A549 (cell line): ENCODE measurements at regions not wholly inside any gene's neighbourhood (a gene's known extent, or its start where the extent isn't known, plus 50 kb on each side); places are given as distances from the start of the nearest gene placed in this dataset.

Experiments
- ATAC-seq, 2 experiments: fragments of 200-7000 bp in 1 of 2; fragments of >200 bp in 1 of 2; cut with Nextera tagmentation in 1 of 2; cut with Tn5 transposase in 1 of 2; 3 replicates each; pipeline versions ENCODE4 v1.8.0 to v1.9.1; 2018 to 2020; ENCODE audit warnings: mild to moderate bottlenecking in 1 of 2, moderate library complexity in 1 of 2
- CTCF ChIA-PET: fragments of 300-600 bp; sonication (Branson Sonifier 250); formaldehyde crosslinking; extraction: SDS; loops from one replicate; lab custom pipeline; 2021; ENCODE audit warnings: antibody characterized with exemption, inconsistent platforms; lab: Yijun Ruan, JAX
- POLR2A ChIA-PET: fragments of 350-600 bp; formaldehyde crosslinking; extraction: SDS; loops from one replicate; lab custom pipeline; 2021; ENCODE audit warnings: antibody characterized with exemption, inconsistent platforms; lab: Yijun Ruan, JAX
- DNase-seq, 2 experiments: peaks; one replicate each; pipeline versions ENCODE4 v3.0.0 to v3.0.0-alpha.2; 2011 to 2016; ENCODE audit warnings: low read depth in 1 of 2, low spot score in 1 of 2
- FAIRE-seq: peaks from 2 replicates; lab custom pipeline; 2011; peaks lifted over from hg19 to GRCh38; lab: Jason Lieb, UNC
- H3K27ac ChIP-seq, 2 experiments: fragments of >200 bp; sonication (Bioruptor Twin); formaldehyde crosslinking; 3 replicates each; pipeline ENCODE4 v1.5.1; 2016 to 2017
- H3K4me1 ChIP-seq: fragments of >200 bp; sonication (Bioruptor Twin); formaldehyde crosslinking; 3 replicates; pipeline ENCODE4 v1.6.1; 2016
- H3K4me2 ChIP-seq: fragments of >200 bp; sonication (Bioruptor Twin); formaldehyde crosslinking; 3 replicates; pipeline ENCODE4 v1.6.1; 2016
- H3K4me3 ChIP-seq: fragments of >200 bp; sonication (Bioruptor Twin); formaldehyde crosslinking; 3 replicates; pipeline ENCODE4 v1.5.1; 2016
- H3K9me3 ChIP-seq: fragments of >200 bp; sonication (Bioruptor Twin); formaldehyde crosslinking; 3 replicates; pipeline ENCODE4 v1.6.1; 2016
- CHD2 ChIP-seq: fragments of 150-350 bp; IDR thresholded peaks from 2 replicates; pipeline ENCODE4 v1.6.1; 2014; ENCODE audit warnings: low read length; ENCODE audit not compliant: partially characterized antibody
- CTCF ChIP-seq: fragments of >200 bp; sonication (Bioruptor Twin); formaldehyde crosslinking; IDR thresholded peaks from 3 replicates; pipeline ENCODE4 v1.5.1; 2016
- EHF ChIP-seq: fragments of 250-450 bp; sonication (Bioruptor Pico); IDR thresholded peaks from 2 replicates; pipeline ENCODE4 v1.5.0; 2020; ENCODE audit warnings: mild to moderate bottlenecking
- EP300 ChIP-seq, 2 experiments: fragments of >200 bp; sonication (Bioruptor Twin); formaldehyde crosslinking; IDR thresholded peaks; 2 replicates in 1 of 2; 3 replicates in 1 of 2; pipeline ENCODE4 v1.6.1; 2016 to 2017
- FOSB ChIP-seq: fragments of 250-450 bp; sonication (Bioruptor Pico); IDR thresholded peaks from 2 replicates; pipeline ENCODE4 v1.5.0; 2020; ENCODE audit warnings: mild to moderate bottlenecking, moderate library complexity
- FOSL2 ChIP-seq, 2 experiments: fragments of 450-650 bp in 1 of 2; fragments of >200 bp in 1 of 2; sonication (Bioruptor Twin) in 1 of 2; formaldehyde crosslinking; IDR thresholded peaks; 2 replicates each; pipeline versions ENCODE4 v1.5.0 to v1.6.1; 2016 to 2020; ENCODE audit warnings: mild to moderate bottlenecking in 1 of 2, moderate library complexity in 1 of 2
- HEYL ChIP-seq: fragments of 250-450 bp; sonication (Bioruptor Pico); IDR thresholded peaks from 2 replicates; pipeline ENCODE4 v1.8.0; 2021; ENCODE audit warnings: mild to moderate bottlenecking, moderate library complexity
- JUN ChIP-seq, 2 experiments: fragments of >200 bp; sonication (Bioruptor Twin); formaldehyde crosslinking; IDR thresholded peaks; 2 replicates in 1 of 2; 3 replicates in 1 of 2; pipeline ENCODE4 v1.6.1; 2016 to 2017
- KDM1A ChIP-seq: fragments of 200-600 bp; sonication (generic); IDR thresholded peaks from 2 replicates; pipeline ENCODE4 v1.6.1; 2016; ENCODE audit warnings: low read depth, mild to moderate bottlenecking
- MAZ ChIP-seq: fragments of 150-350 bp; IDR thresholded peaks from 2 replicates; pipeline ENCODE4 v1.6.1; 2014; ENCODE audit warnings: antibody characterized with exemption, low read depth, low read length, borderline replicate concordance
- MYC ChIP-seq: IDR thresholded peaks from 2 replicates; pipeline ENCODE4 v1.6.1; 2012; ENCODE audit warnings: mild to moderate bottlenecking, inconsistent platforms, low read length, improper control_type of control experiment, borderline replicate concordance
- NFE2L2 ChIP-seq: fragments of 150-350 bp; conservative IDR thresholded peaks from 2 replicates; pipeline ENCODE4 v1.6.1; 2014; ENCODE audit warnings: low read length
- RCOR1 ChIP-seq: fragments of 150-350 bp; IDR thresholded peaks from 2 replicates; pipeline ENCODE4 v1.6.1; 2014; ENCODE audit warnings: antibody characterized with exemption, low read length, low read depth
- RFX5 ChIP-seq: fragments of 450-650 bp; IDR thresholded peaks from 2 replicates; pipeline ENCODE4 v1.7.1; 2014; ENCODE audit warnings: antibody characterized with exemption, mild to moderate bottlenecking, moderate library complexity
- SREBF2 ChIP-seq: fragments of 450-650 bp; IDR thresholded peaks from 2 replicates; pipeline ENCODE4 v1.6.1; 2014; ENCODE audit warnings: mild to moderate bottlenecking, moderate library complexity
- USF2 ChIP-seq: fragments of 450-650 bp; IDR thresholded peaks from 2 replicates; pipeline ENCODE4 v1.6.1; 2014; ENCODE audit warnings: antibody characterized with exemption
- WGBS: methylation state at CpG from one replicate; pipeline ENCODE4 v1.1.6; 2017; ENCODE audit errors: missing lambda C conversion rate; 5-methylcytosine and 5-hydroxymethylcytosine counted together
- TF ChIP-seq, protein P1 (sequence below): IDR thresholded peaks from 2 replicates; pipeline ENCODE4 v1.6.1; 2012

- H3K27ac ChIP-seq: no peak overlapping the region
- DNase-seq: no peak
- WGBS: 20% methylated on average over 1 of the region's 5 CpGs
- H3K9me3 ChIP-seq: no peaks in the 10 kb centered on the region
- FAIRE-seq: no peak
- POLR2A ChIA-PET: no interaction called here
- no peak for TF ChIP-seq USF2
- TF ChIP-seq JUN (IDR thresholded peaks at IDR 0.05): no peak
- no peak for TF ChIP-seq RCOR1
- TF ChIP-seq, protein P1, sequence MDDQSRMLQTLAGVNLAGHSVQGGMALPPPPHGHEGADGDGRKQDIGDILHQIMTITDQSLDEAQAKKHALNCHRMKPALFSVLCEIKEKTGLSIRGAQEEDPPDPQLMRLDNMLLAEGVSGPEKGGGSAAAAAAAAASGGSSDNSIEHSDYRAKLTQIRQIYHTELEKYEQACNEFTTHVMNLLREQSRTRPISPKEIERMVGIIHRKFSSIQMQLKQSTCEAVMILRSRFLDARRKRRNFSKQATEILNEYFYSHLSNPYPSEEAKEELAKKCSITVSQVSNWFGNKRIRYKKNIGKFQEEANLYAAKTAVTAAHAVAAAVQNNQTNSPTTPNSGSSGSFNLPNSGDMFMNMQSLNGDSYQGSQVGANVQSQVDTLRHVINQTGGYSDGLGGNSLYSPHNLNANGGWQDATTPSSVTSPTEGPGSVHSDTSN: no peak
- no peak overlapping the region for H3K4me3 ChIP-seq
- CTCF ChIA-PET: no interaction called here
- H3K4me1 ChIP-seq: no peaks in the 10 kb centered on the region
- ATAC-seq: no peak
- no peak overlapping the region for H3K4me2 ChIP-seq
These were observed 1142.1 kb upstream of the PRMT6 start for GRCh38 chr1:105914403-105914802.

DNA sequence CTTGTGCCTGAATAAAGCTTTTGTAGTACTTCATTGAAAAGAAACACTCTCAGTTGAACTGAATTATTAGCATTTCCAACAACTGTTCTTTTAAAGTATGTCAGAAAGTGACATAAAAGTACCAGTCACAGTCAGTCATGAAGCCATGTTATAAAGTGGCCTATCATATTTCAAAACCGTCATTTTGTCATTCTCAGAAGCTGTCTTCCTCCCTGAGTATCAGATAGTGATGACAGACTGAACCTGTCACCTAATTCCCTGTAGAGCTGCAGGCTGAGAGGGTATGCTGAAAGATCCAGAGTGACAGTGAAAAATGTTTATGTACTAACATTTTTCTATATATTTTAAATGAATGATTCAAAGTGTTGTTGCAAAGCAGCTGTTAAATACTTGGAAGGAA is 1121.7 kb upstream of the PRMT6 start:
- no peaks in the 10 kb centered on the region for H3K4me1 ChIP-seq
- ChIA-PET CTCF (no interaction called here), POLR2A (no interaction called here)
- DNase-seq (no peak), FAIRE-seq (no peak), ATAC-seq (no peak)
- no peaks in the 10 kb centered on the region for H3K9me3 ChIP-seq
- no peak overlapping the region for H3K27ac ChIP-seq
- 8% methylated on average over 1 of the region's 1 CpG for WGBS
- no peak for TF ChIP-seq FOSB
- TF ChIP-seq EHF (CRISPR knock-in tag): no peak
- no peak for TF ChIP-seq KDM1A
- no peak for TF ChIP-seq RFX5
- TF ChIP-seq MAZ: no peak
- H3K4me2 ChIP-seq: no peak overlapping the region
- no peak overlapping the region for H3K4me3 ChIP-seq

- DNase-seq (no peak), FAIRE-seq (no peak), ATAC-seq (no peak)
- no peaks in the 10 kb centered on the region; the same call in 2 of the 3 replicates for H3K9me3 ChIP-seq
- POLR2A ChIA-PET: no interaction called here
- CTCF ChIA-PET: no interaction called here
- 8% methylated on average over 4 of the region's 4 CpGs for WGBS
- H3K4me1 ChIP-seq: no peaks in the 10 kb centered on the region
- no peak overlapping the region for H3K27ac ChIP-seq
- H3K4me2 ChIP-seq: no peak overlapping the region
- H3K4me3 ChIP-seq: no peak overlapping the region
- no peak for TF ChIP-seq FOSL2 (IDR thresholded peaks at IDR 0.05)
- no peak for TF ChIP-seq FOSL2 (CRISPR knock-in tag; IDR thresholded peaks at IDR 0.05)
- no peak for TF ChIP-seq EP300 (IDR thresholded peaks at IDR 0.05)
- TF ChIP-seq NFE2L2: no peak
These were observed 1091.6 kb upstream of the PRMT6 start for GRCh38 chr1:105964879-105965278.

GRCh38 chr1:105997516-105997915 is 1059.0 kb upstream of the PRMT6 start:
- ATAC-seq (no peak), FAIRE-seq (no peak), DNase-seq (no peak)
- Histone ChIP-seq H3K4me1 (no peaks in the 10 kb centered on the region), H3K27ac (no peak overlapping the region), H3K4me3 (no peak overlapping the region), H3K9me3 (no peaks in the 10 kb centered on the region), H3K4me2 (no peak overlapping the region)
- TF ChIP-seq CHD2: no peak
- no peak for TF ChIP-seq SREBF2
- TF ChIP-seq HEYL (CRISPR knock-in tag): no peak
- TF ChIP-seq RCOR1: no peak
- TF ChIP-seq FOSL2 (IDR thresholded peaks at IDR 0.05): no peak
- TF ChIP-seq FOSL2 (CRISPR knock-in tag; IDR thresholded peaks at IDR 0.05): no peak
- no peak for TF ChIP-seq MYC
- no peak for TF ChIP-seq CTCF
- ChIA-PET CTCF (no interaction called here), POLR2A (no interaction called here)
- WGBS: 2% methylated on average over 6 of the region's 6 CpGs
